ELF-1 (cell line): ENCODE measurements at regions not wholly inside any gene's neighbourhood (a gene's known extent, or its start where the extent isn't known, plus 50 kb on each side); places are given as distances from the start of the nearest gene placed in this dataset.
A peak's percentile ranks its signal among the peaks of the same experiment; 100 is the strongest.

ENCODE experiments used
- DNase-seq: peaks from one replicate; pipeline ENCODE4 v3.0.0-alpha.2; 2016; ENCODE audit warnings: low read depth, low spot score

DNA sequence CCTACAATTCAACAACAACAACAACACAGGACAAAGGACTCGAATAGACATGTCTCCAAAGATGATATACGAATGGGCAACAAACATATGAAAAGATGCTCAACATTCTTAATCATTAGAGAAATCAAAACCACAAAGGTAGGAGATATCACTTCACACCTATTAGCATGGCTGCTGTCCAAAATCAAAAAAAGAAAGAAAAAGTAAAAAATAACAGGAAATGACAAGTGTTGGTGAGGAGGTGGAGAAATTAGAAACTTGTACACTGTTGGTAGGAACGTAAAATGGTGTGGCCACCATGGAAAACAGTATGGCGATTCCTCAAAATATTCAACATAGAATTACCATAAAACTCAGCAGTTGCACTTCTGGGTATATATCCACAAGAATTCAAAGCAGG, 312.3 kb upstream of the STT3B start:
- no peak for DNase-seq

DNA sequence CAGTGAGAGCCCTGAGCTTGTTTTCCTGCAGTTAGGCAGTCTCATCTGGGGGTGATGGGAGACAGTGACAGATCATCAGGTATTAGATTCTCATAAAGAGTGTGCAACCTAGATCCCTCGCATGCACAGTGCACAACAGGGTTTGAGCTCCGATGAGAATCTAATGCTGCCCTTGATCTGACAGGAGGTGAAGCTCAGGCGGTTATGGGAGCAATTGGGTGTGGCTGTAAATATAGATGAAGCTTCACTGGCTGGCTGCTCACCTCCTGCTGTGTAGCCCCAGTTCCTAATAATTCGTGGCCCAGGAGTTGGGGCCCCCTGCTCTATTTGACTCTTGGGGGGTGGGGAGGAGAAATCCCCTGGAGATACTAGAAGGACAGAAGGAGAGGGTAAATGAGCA, 309.4 kb upstream of the STT3B start:
- no peak for DNase-seq

DNA sequence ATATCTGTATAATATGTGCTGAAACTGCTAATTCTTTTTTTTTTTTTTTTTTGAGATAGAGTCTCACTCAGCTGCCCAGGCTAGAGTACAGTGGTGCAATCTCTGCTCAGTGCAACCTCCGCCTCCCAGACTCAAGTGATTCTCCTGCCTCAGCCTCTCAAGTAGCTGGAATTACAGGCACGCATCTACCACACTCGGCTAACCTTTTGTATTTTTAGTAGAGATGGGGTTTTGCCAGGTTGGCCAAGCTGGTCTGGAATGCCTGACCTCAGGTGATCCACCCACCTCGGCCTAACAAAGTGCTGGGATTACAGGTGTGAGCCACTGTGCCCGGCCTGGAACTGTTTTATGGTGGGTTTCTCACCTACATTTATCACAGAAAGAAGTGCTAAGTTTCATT, 307.8 kb upstream of the STT3B start:
- peak; percentile 23 for DNase-seq

DNA sequence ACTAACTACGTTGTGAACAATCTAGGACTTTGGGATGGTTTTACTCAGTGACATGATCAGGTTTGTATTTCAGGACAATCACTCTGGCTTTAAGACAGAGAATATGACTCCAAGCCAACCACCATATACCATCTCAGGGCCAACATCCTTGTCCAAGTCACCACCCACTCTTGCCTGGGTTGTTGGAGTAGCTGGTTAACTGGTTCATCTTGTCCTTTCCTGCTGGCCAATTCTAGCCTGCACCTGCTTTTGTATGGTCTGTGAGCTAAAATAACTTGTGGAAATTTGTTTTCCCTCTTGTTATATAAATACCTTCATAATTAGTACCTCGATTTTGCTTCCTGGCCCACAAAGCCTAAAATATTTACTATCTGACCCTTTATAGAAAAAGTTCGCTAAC, 306.8 kb upstream of the STT3B start:
- no peak for DNase-seq

DNA sequence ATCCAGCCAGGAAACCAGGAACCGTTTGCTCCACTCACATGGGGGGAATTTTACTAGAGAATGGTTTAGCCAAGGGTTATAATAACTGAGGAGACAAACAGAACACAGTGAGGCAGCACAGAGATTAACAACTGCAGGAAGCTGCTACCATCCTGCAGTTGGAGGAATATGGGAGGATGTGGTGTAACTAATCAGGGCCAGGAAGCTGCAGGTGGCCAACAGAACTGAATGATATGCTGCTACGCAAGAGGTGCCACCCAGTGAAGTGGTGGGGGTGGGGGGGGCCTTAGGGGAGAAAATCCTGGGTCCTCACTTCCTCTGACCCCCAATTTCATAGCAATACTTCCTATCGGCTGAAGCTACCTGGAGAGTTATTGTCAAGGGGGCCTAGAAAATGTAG, 306.4 kb upstream of the STT3B start:
- DNase-seq: no peak

DNA sequence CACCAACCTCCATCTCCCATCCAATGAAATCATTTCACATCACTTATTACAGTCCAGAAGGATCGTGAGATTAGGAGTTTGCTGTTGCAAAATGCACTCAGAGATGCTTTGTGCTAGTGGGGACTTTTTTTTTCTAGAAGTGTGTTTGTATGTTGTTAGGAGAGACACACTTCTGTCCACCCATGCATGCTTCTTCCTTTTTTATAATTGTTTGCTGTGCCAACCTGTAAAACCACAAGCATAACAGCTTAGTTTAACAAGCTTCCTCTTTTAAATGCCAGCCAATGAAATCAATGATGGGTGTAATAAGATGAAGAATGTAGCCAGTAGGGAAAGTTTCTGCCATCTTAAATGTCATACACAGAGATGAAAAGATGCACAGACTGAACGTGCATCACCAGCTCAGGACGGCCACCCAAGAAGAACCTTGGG, 305.6 kb upstream of the STT3B start:
- no peak for DNase-seq

DNA sequence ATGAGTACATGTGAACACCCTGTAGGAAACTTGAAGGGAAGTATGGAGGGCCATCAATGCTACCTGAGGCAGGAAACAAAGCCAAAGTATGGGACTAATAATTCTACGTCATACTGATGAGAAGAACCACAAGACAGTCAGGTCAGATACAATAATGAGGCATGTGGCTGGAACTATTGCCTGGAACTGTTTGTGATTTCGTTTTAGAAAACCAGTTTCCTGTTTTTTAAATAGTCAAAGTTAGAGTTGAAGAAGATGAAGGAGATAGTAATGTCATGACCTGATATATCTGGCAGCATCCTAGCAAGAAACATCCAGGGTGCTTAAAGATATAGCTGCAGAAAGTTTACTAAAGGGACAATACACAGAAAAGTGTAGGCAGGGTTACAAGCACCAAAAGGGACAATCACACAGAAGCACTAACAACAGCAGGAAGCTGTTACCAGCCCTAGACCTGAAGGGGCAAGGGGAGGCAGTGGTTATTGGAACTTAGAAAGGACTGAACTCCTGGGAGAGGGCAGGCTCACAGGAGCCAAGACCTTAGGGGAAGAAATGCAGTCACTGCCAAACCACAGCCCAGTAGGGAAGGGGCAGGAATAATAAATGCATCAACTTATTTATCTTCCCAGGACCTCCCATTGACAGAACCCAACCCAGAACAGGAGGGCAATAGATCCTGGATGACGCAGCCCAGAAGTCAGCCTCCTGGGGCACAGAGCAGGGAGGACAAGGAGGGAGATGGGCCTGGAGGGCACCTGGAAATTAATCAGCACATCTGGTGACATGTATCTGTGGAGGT, 302.1 kb upstream of the STT3B start:
- DNase-seq: no peak

DNA sequence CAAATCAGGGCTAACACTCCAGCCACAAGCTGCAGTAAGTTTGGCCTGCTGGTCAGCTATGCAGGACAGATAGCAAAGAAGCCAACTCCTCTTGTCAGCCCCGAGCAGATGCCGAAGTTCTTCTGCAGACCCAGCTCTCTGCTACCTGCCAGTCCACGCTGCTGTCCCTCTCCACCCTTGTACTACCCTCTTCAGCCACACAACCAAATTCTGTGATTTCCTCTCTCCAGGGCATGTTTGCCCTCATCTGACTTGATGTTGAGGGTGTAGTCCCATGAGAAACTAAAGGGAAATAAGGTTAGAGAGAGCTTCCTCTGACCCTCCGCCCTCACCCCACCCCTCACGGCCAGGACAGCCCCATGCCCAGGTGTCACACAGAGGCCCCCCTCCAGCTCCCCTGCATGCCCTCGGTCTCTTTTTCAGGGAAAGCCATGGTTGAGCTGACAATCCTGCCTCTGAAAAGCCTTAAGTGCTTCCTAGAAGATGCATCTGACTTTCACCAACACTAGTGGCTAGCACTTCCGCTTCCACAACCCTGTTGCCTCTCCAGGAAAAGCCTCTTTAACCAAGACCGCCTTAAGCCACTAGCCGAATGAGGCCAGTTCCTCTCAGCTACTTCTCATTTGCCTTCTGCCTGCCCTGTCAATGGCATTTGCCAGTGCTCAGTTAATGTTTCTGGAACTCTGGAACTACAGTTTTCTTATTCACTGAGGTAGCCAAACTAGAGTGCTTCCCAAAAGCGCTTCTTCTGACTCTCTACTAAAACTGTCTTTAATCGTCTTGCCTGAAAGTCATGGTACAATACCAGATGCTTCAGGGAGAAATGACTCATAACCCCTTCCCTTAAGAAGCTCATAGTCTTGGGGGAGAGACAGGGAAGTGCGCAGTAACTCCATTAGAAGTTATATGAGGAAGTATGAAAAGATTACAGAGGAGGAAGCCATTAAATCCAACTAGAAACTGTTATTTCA, 300.4 kb upstream of the STT3B start:
- no peak for DNase-seq

DNA sequence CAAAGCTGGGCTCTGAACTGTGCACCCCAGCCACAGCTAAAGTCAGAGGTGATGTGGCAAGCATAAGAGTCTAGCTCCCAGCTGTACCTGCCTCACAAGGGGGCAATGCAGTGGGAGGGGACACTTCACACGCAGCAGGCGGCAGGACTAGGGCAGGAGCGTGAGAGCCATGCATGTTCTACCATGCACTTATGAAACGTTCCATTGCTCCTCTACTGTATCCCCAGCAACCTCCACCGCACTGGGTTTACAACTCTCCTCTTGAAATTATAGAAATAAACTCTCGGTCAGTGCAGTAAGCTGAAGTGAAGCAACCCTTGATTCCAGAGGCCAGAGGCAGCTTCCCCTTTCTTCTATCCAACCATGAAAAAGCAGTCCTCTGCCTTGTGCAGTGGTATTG, 298.6 kb upstream of the STT3B start:
- no peak for DNase-seq

DNA sequence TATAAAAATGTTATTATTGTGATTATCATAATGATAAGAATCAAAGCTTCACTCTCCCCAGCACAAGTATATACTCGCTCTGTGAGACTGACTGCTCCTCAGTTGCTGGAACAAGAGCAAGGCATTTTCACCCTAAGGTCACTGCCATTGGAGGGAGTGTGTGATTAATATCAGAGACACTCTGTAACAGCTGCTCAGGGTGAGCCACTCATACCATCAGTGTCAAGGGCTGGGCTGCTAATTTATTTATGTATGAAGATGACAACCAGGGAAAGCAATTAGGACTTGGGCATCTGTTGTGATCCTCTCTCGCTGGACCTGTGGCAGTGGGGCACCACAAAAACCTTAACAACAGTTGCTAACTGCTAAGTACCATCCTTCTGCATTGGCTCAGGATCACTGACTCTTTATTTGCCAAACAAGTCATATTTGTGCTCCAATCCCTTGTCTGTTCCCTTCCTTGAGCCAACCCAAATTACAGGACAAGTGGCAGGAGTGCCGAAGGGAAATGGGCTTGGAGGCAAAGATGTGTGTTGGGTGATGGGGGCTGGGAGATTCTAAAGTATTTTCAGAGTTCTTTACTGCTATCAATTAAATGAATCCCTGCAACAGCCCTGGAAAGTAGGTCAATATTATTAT, 297.5 kb upstream of the STT3B start:
- DNase-seq: no peak

DNA sequence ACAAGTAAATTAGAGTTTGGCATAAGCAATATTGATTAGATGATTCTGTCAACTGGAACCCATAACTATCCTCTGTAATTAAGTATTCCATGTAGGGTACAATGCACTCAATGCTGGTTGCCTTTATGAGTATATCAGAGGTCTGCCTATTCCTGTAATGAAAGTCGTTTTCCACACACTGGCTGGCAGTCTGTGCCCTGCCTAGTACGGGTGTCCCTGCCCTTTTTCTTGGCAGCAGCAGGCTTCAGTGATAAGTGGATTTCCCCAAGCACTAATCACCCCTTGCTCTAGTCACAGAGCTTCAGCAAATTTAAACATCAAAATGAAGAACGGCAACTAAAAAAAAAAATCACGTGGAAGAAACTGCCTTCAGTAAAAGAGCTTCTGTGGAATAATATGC, 294.8 kb upstream of the STT3B start:
- DNase-seq: no peak

DNA sequence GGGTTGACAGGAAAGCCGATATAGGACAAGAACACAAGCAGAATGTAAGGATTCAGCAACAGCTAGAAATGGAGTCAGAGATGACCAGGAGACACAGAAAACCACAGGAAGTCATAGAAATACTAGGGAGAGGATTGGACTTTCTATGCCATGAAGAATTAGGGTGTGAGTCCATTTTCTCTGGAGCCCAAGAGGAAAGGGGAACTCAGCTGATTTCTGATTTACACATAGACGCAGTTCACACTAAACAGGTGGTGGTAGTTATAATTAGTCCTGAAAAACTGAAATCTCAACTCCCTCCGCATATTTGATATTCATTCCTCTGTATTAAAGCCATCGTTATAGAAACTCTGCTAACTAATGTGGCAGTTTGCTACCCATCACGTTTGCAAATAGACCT, 292.7 kb upstream of the STT3B start:
- no peak for DNase-seq

DNA sequence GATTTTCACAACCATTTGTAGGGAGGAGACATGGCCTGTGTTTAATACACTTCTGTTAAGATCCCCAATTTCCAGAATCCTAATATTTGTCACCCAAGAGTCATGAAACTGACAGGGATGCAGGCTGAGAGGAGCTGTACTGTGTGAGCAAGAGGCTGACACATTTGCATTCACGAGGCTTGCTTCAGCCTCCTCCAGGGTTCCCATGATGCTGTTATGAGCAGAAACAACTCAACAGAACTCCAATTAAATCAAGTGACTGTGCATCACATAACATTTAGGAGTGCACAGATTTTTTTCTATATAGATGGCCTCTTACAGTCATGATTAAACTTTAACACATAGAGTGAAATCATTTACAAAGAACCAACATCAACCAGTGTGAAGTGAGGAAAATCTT, 292.3 kb upstream of the STT3B start:
- no peak for DNase-seq

DNA sequence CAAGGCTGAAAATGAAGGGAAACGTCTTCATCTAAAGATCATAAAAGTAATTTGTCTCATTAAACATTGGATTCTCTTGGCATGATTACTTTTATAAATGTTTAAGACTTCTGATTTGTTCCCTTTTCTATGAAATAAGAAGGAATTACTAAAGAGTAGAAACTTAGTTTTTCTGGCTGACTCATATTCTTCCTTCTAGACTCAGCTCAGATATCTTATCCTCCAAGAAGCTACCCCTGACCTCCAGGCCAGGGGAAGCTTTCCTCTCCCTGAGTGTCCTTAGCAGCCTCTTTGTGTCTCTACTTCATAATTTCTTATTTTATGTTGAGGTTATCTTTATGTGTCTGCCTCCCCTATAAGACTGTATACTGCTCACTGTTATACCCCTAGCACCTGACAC, 291.9 kb upstream of the STT3B start:
- no peak for DNase-seq

DNA sequence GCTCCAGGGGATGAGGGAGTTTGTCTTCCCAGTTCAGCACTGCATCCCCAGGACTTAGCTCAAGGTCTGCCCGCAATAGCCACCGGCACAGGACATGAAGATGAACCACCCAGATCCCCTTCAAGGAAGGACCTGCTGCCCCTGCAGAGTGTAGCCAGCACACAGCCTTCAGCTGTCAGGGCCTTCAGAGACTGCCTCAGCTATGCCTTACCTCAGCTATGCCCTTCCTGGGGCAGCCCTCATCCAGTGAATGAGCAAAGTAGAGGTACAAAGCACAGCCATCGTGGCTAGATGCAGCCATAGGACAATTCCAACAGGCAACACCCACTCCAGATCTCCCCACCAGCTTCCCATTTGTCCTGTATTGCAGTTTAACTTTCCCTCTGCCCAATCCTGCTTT, 291.2 kb upstream of the STT3B start:
- no peak for DNase-seq

DNA sequence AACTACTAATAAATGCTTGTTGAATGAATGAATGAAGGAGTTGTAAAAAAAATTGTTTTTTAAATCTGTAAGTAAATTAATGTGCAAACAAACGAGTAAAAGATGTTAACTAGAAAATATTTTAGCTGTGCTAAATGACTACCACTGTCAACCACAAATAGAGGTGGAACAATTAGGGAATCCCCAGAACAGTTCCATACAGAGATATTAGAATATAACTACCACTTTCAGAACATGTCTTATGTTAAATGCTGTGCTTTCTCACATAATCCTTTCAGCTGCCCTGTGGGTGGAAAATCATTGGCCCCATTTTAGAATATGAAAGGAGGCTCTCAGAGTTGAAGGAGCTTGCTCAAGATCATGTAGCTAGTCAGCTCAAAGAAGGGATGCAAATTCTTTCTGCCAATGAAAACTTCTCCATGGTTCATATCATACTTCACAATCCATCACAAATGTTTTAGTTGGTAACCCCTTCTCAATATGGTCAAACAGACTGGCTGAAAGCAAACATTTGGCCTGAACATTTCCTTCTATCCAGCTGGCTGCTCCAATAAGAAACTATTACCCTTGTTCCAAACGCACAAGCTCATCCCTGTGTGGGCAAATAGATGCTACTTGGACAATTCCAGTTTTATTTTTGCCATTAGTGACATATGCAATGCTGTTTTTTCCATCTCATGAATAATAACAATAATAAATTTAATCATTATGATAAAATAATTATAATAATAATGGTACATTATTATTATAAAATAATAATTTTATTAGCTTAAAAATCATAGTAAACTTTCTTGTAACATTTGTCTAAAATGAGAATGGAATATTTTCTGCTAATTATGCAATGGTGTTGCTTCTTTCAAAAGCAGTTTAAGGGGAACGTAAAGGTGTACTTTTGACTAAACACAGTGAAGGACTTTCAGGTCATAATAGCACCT, 290.4 kb upstream of the STT3B start:
- no peak for DNase-seq

DNA sequence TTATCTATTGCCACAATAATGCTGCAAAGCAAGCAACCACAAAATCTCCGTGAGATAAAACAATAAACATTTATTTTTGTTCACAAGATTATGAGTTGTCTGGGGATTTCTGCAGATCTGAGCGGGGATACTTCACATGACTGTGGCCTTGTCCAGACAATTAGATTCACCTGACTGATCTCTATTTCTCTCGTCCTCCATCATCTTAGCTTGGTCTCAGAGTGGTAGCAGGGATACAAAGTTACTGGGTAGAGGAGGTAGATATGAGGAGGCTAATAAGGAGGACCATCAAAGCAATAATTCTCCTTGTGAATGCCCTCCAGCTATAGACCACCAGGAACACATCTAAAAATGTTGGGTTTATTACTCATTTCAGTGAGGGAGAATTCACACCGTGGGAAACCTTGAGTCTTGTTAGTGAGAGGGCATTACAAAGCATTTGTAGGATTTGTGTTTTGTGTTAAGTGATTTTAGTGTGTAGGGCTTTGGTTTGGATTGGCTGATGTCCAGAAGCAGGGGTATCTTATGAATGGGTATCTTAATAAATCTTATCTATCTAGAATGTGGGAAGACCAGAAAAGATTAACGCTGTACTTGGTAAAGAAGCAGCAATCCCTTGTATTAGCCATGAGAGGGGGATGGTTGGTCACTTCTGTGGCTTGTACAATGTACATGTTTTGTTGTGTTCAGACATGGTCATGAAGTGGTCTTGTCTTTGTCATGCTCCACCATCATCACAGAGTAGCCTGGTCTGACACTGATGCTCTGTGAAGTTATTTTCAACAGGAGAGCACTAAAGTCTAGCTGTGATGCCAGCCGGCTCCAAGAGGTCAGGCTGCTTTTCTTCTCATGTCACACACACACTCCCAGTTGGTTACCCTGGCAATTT, 287.6 kb upstream of the STT3B start:
- no peak for DNase-seq

DNA sequence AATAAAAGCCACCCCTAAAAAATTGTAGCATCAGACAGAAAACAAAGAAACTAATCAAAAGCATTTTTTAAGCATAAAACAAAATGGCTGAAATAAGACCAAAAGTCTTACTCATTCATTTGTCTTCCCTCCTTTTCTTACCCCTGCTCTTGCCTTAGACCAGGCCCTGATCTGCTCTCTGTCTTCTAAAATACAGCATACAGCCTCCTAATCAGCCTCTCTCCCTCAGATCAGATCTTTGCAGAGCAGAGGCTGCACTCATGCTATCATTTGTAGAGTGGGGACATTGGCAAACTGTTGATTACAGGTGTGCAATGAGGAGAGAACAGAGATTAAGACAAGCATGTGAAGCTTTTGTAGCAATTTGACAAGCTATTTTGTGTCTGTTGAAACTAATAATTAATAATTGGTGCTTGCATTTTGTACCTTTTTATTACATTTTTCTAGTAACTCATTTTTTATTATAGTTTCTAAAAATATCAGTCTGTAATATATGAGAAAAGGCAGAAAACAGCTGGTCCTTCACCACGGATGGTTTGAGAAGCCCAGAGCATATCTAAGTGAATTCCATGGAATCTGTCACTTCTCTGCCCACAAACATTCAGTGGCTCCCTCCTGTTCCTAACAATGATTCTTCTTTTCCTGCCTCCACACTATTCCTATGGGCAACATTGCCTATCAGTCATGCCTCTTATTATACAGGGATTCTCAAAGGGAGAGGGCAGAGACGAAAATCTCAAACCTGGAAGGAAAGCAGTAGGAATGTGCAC, 286.2 kb upstream of the STT3B start:
- DNase-seq: no peak

DNA sequence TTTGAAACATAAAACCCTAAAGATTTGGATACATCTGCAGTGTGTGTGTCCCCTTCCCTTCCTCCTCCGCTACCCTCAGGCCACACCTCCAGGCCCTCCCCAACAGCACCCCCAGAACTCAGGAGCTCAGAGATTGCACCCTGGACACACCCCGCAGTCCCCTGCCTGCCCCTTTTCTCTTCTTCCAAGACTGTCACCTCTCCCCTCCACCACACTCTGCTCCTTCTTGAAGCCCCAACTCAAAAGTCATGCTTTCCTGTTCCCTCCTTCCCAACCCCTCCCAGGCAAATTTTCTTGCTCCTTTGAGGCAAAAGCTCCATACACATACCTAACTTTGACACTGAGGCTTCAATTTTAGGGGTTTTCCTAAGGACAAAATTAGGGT, 285.7 kb upstream of the STT3B start:
- no peak for DNase-seq
